ENCODE measurements at regions not wholly inside any gene's neighbourhood (a gene's known extent, or its start where the extent isn't known, plus 50 kb on each side); places are given as distances from the start of the nearest gene placed in this dataset.
"Not testable (repeated sequence)": the region's sequence is repeated elsewhere in the genome, so short reads cannot be mapped to it uniquely, and the experiment has no call there.

- Mint-ChIP-seq H3K27ac (ENCODE audit: unreplicated experiment) (no peak overlapping the region), H3K4me1 (no peaks in the 10 kb centered on the region), H3K27me3 (ENCODE audit: low read depth) (peaks cover 8% of the 10 kb centered on the region), H3K9me3 (no peaks in the 10 kb centered on the region), H3K36me3 (ENCODE audit: low read depth) (no peaks in the 10 kb centered on the region), H3K4me3 (no peak overlapping the region)
- no peak for TF ChIP-seq CTCF (conservative IDR thresholded peaks at IDR 0.05)
- DNase-seq (ENCODE audit: low read depth, low spot score), result no peak
Observed at GRCh38 chr1:190809312-190809711, 331.6 kb upstream of the BRINP3 start.

GRCh38 chr1:190812996-190813395, 335.3 kb upstream of the BRINP3 start:
- no peaks in the 10 kb centered on the region for H3K36me3 Mint-ChIP-seq (ENCODE audit: low read depth)
- no peak overlapping the region for H3K27ac Mint-ChIP-seq (ENCODE audit: unreplicated experiment)
- peaks cover 2% of the 10 kb centered on the region for H3K9me3 Mint-ChIP-seq
- TF ChIP-seq CTCF (conservative IDR thresholded peaks at IDR 0.05), result no peak
- H3K4me1 Mint-ChIP-seq, result no peaks in the 10 kb centered on the region
- H3K27me3 Mint-ChIP-seq (ENCODE audit: low read depth), result peaks cover 4% of the 10 kb centered on the region
- H3K4me3 Mint-ChIP-seq, result no peak overlapping the region
- no peak for DNase-seq (ENCODE audit: low read depth, low spot score)

- no peaks in the 10 kb centered on the region for H3K36me3 Mint-ChIP-seq (ENCODE audit: low read depth)
- no peak for TF ChIP-seq CTCF (conservative IDR thresholded peaks at IDR 0.05)
- peaks cover 5% of the 10 kb centered on the region for H3K9me3 Mint-ChIP-seq
- H3K4me3 Mint-ChIP-seq, result no peak overlapping the region
- no peaks in the 10 kb centered on the region for H3K27me3 Mint-ChIP-seq (ENCODE audit: low read depth)
- no peak overlapping the region for H3K27ac Mint-ChIP-seq (ENCODE audit: unreplicated experiment)
- DNase-seq (ENCODE audit: low read depth, low spot score), result no peak
- H3K4me1 Mint-ChIP-seq, result no peaks in the 10 kb centered on the region
Observed at GRCh38 chr1:190832511-190832910, 354.8 kb upstream of the BRINP3 start.

- no peak overlapping the region for H3K4me3 Mint-ChIP-seq
- no peaks in the 10 kb centered on the region for H3K9me3 Mint-ChIP-seq
- no peaks in the 10 kb centered on the region for H3K27me3 Mint-ChIP-seq (ENCODE audit: low read depth)
- DNase-seq (ENCODE audit: low read depth, low spot score), result no peak
- H3K4me1 Mint-ChIP-seq, result no peaks in the 10 kb centered on the region
- no peak overlapping the region for H3K27ac Mint-ChIP-seq (ENCODE audit: unreplicated experiment)
- no peak for TF ChIP-seq CTCF (conservative IDR thresholded peaks at IDR 0.05)
- no peaks in the 10 kb centered on the region for H3K36me3 Mint-ChIP-seq (ENCODE audit: low read depth)
Observed at GRCh38 chr1:190835658-190836057, 358.0 kb upstream of the BRINP3 start.

GRCh38 chr1:190837200-190837599, 359.5 kb upstream of the BRINP3 start:
- H3K4me3 Mint-ChIP-seq; H3K27ac Mint-ChIP-seq (ENCODE audit: unreplicated experiment); H3K27me3 Mint-ChIP-seq (ENCODE audit: low read depth); DNase-seq (ENCODE audit: low read depth, low spot score); H3K9me3 Mint-ChIP-seq; H3K36me3 Mint-ChIP-seq (ENCODE audit: low read depth); H3K4me1 Mint-ChIP-seq: not testable (repeated sequence)

GRCh38 chr1:190837888-190838287, 360.2 kb upstream of the BRINP3 start:
- DNase-seq (ENCODE audit: low read depth, low spot score), result no peak
- Mint-ChIP-seq H3K36me3 (ENCODE audit: low read depth) (no peaks in the 10 kb centered on the region), H3K4me3 (no peak overlapping the region), H3K27me3 (ENCODE audit: low read depth) (no peaks in the 10 kb centered on the region), H3K9me3 (no peaks in the 10 kb centered on the region), H3K27ac (ENCODE audit: unreplicated experiment) (no peak overlapping the region), H3K4me1 (no peaks in the 10 kb centered on the region)
- no peak for TF ChIP-seq CTCF (conservative IDR thresholded peaks at IDR 0.05)

All from neural crest cell (in vitro differentiated cells).